HepG2 (cell line): ENCODE measurements at regions not wholly inside any gene's neighbourhood (a gene's known extent, or its start where the extent isn't known, plus 50 kb on each side); places are given as distances from the start of the nearest gene placed in this dataset.

ENCODE experiments used
- CBX5 ChIP-seq: sonication (generic); formaldehyde crosslinking; IDR thresholded peaks from 2 replicates; pipeline ENCODE4 v1.4.0; 2020; ENCODE audit warnings: missing genetic modification reagents, borderline replicate concordance
- GATAD1 ChIP-seq: IDR thresholded peaks from 2 replicates; pipeline ENCODE4 v1.6.1; 2016; ENCODE audit warnings: missing genetic modification reagents, missing compliant biosample characterization
- GTF2F1 ChIP-seq: fragments of 150-350 bp; IDR thresholded peaks from 2 replicates; pipeline ENCODE4 v1.6.1; 2014; ENCODE audit warnings: low read length
- MAZ ChIP-seq, 2 experiments: sonication (generic) in 1 of 2; formaldehyde crosslinking in 1 of 2; IDR thresholded peaks; 2 replicates each; pipeline versions ENCODE4 v1.5.0 to v1.6.1; 2012 to 2020; ENCODE audit warnings: low read depth in 2 of 2, mild to moderate bottlenecking in 2 of 2, borderline replicate concordance in 1 of 2, improper control_type of control experiment in 1 of 2, low read length in 1 of 2, missing genetic modification reagents in 1 of 2, moderate library complexity in 1 of 2
- MIER3 ChIP-seq: IDR thresholded peaks from 2 replicates; pipeline ENCODE4 v1.6.1; 2016; ENCODE audit warnings: missing compliant biosample characterization, borderline replicate concordance
- NCOR1 ChIP-seq: fragments of 200-600 bp; sonication (generic); IDR thresholded peaks from 2 replicates; pipeline ENCODE4 v1.7.0; 2017; ENCODE audit warnings: antibody characterized with exemption, low read length, borderline replicate concordance
- RXRB ChIP-seq: IDR thresholded peaks from 2 replicates; pipeline ENCODE4 v1.6.1; 2016; ENCODE audit warnings: borderline replicate concordance, missing genetic modification reagents, missing compliant biosample characterization
- SOX13 ChIP-seq, 3 experiments: fragments of 450-650 bp in 1 of 3; sonication (generic) in 1 of 3; formaldehyde crosslinking in 1 of 3; IDR thresholded peaks in 2 of 3; conservative IDR thresholded peaks in 1 of 3; 2 replicates each; pipeline versions ENCODE4 v1.5.0 to v1.6.1; 2016 to 2020; ENCODE audit warnings: antibody characterized with exemption in 1 of 3, mild to moderate bottlenecking in 1 of 3, missing compliant biosample characterization in 1 of 3, missing genetic modification reagents in 1 of 3, moderate library complexity in 1 of 3
- SRSF1 ChIP-seq: fragments of 200-400 bp; formaldehyde crosslinking; optimal IDR thresholded peaks from 2 replicates; pipeline ENCODE3; 2017; ENCODE audit warnings: mild to moderate bottlenecking, low read depth, low read length, moderate library complexity
- TMF1 ChIP-seq: sonication (generic); formaldehyde crosslinking; IDR thresholded peaks from 2 replicates; pipeline ENCODE4 v1.8.1; 2022; ENCODE audit warnings: low read depth, missing genetic modification reagents
- ZEB1 ChIP-seq: IDR thresholded peaks from 2 replicates; pipeline ENCODE4 v1.6.1; 2012; ENCODE audit warnings: mild to moderate bottlenecking, low read depth, inconsistent platforms; ENCODE audit not compliant: insufficient replicate concordance
- ZFP90 ChIP-seq: sonication (generic); formaldehyde crosslinking; IDR thresholded peaks from 2 replicates; pipeline ENCODE4 v1.8.0; 2022; ENCODE audit warnings: missing genetic modification reagents, mild to moderate bottlenecking, inconsistent platforms, borderline replicate concordance
- ZFX ChIP-seq: sonication (generic); formaldehyde crosslinking; IDR thresholded peaks from 2 replicates; pipeline ENCODE4 v1.4.0; 2020; ENCODE audit warnings: mild to moderate bottlenecking, low read depth, missing genetic modification reagents, moderate library complexity
- ZNF292 ChIP-seq: sonication (generic); formaldehyde crosslinking; IDR thresholded peaks from 2 replicates; pipeline ENCODE4 v1.8.1; 2022; ENCODE audit warnings: mild to moderate bottlenecking, low read depth, missing genetic modification reagents, borderline replicate concordance
- ZNF3 ChIP-seq: IDR thresholded peaks from 2 replicates; pipeline ENCODE4 v1.7.0; 2017; ENCODE audit warnings: inconsistent platforms
- ZNF558 ChIP-seq: sonication (generic); formaldehyde crosslinking; IDR thresholded peaks from 2 replicates; pipeline ENCODE4 v1.9.0; 2022; ENCODE audit warnings: mild to moderate bottlenecking, missing genetic modification reagents, borderline replicate concordance
- ZNF790 ChIP-seq: sonication (generic); formaldehyde crosslinking; IDR thresholded peaks from 2 replicates; pipeline ENCODE4 v1.8.0; 2022; ENCODE audit warnings: missing genetic modification reagents, mild to moderate bottlenecking, borderline replicate concordance
- TF ChIP-seq, protein P1 (sequence below): IDR thresholded peaks from 2 replicates; pipeline ENCODE4 v1.4.0; 2020; ENCODE audit warnings: mild to moderate bottlenecking, missing genetic modification reagents
- TF ChIP-seq, protein P2 (sequence below): sonication (generic); formaldehyde crosslinking; IDR thresholded peaks from 2 replicates; pipeline ENCODE4 v1.5.0; 2020; ENCODE audit warnings: missing genetic modification reagents
- TF ChIP-seq, protein P3 (sequence below): sonication (generic); formaldehyde crosslinking; IDR thresholded peaks from 2 replicates; pipeline ENCODE4 v1.5.0; 2020; ENCODE audit warnings: mild to moderate bottlenecking, missing genetic modification reagents, borderline replicate concordance

DNA sequence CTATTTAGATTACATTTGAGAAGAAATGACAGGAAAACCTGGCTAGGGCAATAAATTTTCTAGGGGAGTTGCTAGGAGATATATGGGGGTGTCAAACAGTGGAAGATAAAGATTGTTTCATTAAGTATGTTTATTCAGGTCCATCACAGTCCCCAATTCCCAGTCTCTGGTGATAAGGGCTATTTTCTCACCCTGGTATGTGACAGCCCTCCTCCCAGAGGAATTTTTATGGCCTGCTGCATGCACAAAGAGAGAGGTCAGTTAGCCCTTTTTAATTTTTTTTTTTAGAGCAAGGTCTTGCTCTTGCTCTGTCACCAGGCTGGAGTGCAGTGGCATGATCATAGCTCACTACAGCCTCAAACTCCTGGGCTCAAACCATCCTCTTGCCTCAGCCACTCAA lies 53.6 kb upstream of the ATF7IP2 start (continued):
- TF ChIP-seq ZNF790 (CRISPR knock-in tag) (no peak), TMF1 (CRISPR knock-in tag) (no peak), ZNF558 (CRISPR knock-in tag) (no peak), SOX13 (IDR thresholded peaks at IDR 0.05) (no peak), SOX13 (CRISPR knock-in tag; conservative IDR thresholded peaks at IDR 0.05 in 1 of 2, IDR thresholded peaks at IDR 0.05 in 1 of 2) (peak in 1 of 2 experiments; percentile 60; a peak in 2 of 4 replicates), SRSF1 (no peak), ZFP90 (CRISPR knock-in tag) (0 out of 2 replicates have a peak, but pooled peaks have one; percentile 42), ZFX (0 out of 2 replicates have a peak, but pooled peaks have one; percentile 27), MIER3 (CRISPR knock-in tag) (no peak), CBX5 (CRISPR knock-in tag) (no peak), GTF2F1 (no peak), ZNF3 (CRISPR knock-in tag) (no peak), ZNF292 (CRISPR knock-in tag) (peak; percentile 79; the same call in 1 of the 2 replicates), GATAD1 (CRISPR knock-in tag) (no peak), NCOR1 (0 out of 2 replicates have a peak, but pooled peaks have one; percentile 9), MAZ (IDR thresholded peaks at IDR 0.05; ENCODE audit: borderline replicate concordance, low read depth, low read length) (peak; percentile 65; the same call in 1 of the 2 replicates), MAZ (CRISPR knock-in tag; IDR thresholded peaks at IDR 0.05; ENCODE audit: low read depth) (no peak), RXRB (CRISPR knock-in tag) (peak; percentile 21; the same call in 1 of the 2 replicates), ZEB1 (peak; percentile 47)
- TF ChIP-seq, protein P1, sequence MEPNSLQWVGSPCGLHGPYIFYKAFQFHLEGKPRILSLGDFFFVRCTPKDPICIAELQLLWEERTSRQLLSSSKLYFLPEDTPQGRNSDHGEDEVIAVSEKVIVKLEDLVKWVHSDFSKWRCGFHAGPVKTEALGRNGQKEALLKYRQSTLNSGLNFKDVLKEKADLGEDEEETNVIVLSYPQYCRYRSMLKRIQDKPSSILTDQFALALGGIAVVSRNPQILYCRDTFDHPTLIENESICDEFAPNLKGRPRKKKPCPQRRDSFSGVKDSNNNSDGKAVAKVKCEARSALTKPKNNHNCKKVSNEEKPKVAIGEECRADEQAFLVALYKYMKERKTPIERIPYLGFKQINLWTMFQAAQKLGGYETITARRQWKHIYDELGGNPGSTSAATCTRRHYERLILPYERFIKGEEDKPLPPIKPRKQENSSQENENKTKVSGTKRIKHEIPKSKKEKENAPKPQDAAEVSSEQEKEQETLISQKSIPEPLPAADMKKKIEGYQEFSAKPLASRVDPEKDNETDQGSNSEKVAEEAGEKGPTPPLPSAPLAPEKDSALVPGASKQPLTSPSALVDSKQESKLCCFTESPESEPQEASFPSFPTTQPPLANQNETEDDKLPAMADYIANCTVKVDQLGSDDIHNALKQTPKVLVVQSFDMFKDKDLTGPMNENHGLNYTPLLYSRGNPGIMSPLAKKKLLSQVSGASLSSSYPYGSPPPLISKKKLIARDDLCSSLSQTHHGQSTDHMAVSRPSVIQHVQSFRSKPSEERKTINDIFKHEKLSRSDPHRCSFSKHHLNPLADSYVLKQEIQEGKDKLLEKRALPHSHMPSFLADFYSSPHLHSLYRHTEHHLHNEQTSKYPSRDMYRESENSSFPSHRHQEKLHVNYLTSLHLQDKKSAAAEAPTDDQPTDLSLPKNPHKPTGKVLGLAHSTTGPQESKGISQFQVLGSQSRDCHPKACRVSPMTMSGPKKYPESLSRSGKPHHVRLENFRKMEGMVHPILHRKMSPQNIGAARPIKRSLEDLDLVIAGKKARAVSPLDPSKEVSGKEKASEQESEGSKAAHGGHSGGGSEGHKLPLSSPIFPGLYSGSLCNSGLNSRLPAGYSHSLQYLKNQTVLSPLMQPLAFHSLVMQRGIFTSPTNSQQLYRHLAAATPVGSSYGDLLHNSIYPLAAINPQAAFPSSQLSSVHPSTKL (CRISPR knock-in tag): 0 out of 2 replicates have a peak, but pooled peaks have one; percentile 28
- TF ChIP-seq, protein P2, sequence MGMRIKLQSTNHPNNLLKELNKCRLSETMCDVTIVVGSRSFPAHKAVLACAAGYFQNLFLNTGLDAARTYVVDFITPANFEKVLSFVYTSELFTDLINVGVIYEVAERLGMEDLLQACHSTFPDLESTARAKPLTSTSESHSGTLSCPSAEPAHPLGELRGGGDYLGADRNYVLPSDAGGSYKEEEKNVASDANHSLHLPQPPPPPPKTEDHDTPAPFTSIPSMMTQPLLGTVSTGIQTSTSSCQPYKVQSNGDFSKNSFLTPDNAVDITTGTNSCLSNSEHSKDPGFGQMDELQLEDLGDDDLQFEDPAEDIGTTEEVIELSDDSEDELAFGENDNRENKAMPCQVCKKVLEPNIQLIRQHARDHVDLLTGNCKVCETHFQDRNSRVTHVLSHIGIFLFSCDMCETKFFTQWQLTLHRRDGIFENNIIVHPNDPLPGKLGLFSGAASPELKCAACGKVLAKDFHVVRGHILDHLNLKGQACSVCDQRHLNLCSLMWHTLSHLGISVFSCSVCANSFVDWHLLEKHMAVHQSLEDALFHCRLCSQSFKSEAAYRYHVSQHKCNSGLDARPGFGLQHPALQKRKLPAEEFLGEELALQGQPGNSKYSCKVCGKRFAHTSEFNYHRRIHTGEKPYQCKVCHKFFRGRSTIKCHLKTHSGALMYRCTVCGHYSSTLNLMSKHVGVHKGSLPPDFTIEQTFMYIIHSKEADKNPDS (CRISPR knock-in tag): no peak
- TF ChIP-seq, protein P3, sequence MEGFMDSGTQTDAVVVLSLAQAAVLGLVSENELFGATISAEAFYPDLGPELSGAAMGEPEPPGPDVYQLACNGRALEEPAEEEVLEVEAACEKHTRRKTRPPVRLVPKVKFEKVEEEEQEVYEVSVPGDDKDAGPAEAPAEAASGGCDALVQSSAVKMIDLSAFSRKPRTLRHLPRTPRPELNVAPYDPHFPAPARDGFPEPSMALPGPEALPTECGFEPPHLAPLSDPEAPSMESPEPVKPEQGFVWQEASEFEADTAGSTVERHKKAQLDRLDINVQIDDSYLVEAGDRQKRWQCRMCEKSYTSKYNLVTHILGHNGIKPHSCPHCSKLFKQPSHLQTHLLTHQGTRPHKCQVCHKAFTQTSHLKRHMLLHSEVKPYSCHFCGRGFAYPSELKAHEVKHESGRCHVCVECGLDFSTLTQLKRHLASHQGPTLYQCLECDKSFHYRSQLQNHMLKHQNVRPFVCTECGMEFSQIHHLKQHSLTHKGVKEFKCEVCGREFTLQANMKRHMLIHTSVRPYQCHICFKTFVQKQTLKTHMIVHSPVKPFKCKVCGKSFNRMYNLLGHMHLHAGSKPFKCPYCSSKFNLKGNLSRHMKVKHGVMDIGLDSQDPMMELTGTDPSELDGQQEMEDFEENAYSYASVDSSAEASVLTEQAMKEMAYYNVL (CRISPR knock-in tag): 0 out of 2 replicates have a peak, but pooled peaks have one; percentile 41
